ENCODE measurements at regions not wholly inside any gene's neighbourhood (a gene's known extent, or its start where the extent isn't known, plus 50 kb on each side); places are given as distances from the start of the nearest gene placed in this dataset.

- H3K36me3 ChIP-seq (ENCODE audit: control insufficient read depth, insufficient read depth, low read length) = no peaks in the 10 kb centered on the region
- H3K4me3 ChIP-seq (replicated peaks; ENCODE audit: low read depth, low read length) = no peak overlapping the region
- no peaks in the 10 kb centered on the region for H3K27me3 ChIP-seq (replicated peaks; ENCODE audit: control insufficient read depth, insufficient read depth, low read length)
- TF ChIP-seq CTCF (IDR thresholded peaks at IDR 0.05; ENCODE audit: insufficient read depth, low read length, poor library complexity, severe bottlenecking) = no peak
- no peak for DNase-seq (ENCODE audit: extremely low read depth, insufficient read length)
Observed at GRCh38 chr4:114226968-114227760, 247.7 kb upstream of the ARSJ start.

GRCh38 chr4:114229706-114230105, 250.3 kb upstream of the ARSJ start:
- DNase-seq (ENCODE audit: extremely low read depth, insufficient read length) = no peak
- H3K27me3 ChIP-seq (replicated peaks; ENCODE audit: control insufficient read depth, insufficient read depth, low read length) = no peaks in the 10 kb centered on the region
- no peak for TF ChIP-seq CTCF (IDR thresholded peaks at IDR 0.05; ENCODE audit: insufficient read depth, low read length, poor library complexity, severe bottlenecking)
- H3K4me3 ChIP-seq (replicated peaks; ENCODE audit: low read depth, low read length) = no peak overlapping the region
- H3K36me3 ChIP-seq (ENCODE audit: control insufficient read depth, insufficient read depth, low read length) = no peaks in the 10 kb centered on the region

- no peaks in the 10 kb centered on the region for H3K36me3 ChIP-seq (ENCODE audit: control insufficient read depth, insufficient read depth, low read length)
- TF ChIP-seq CTCF (IDR thresholded peaks at IDR 0.05; ENCODE audit: insufficient read depth, low read length, poor library complexity, severe bottlenecking) = no peak
- no peaks in the 10 kb centered on the region for H3K27me3 ChIP-seq (replicated peaks; ENCODE audit: control insufficient read depth, insufficient read depth, low read length)
- no peak overlapping the region for H3K4me3 ChIP-seq (replicated peaks; ENCODE audit: low read depth, low read length)
- DNase-seq (ENCODE audit: extremely low read depth, insufficient read length) = no peak
Observed at GRCh38 chr4:114236171-114236769, 256.8 kb upstream of the ARSJ start.

GRCh38 chr4:114237997-114238396, 258.6 kb upstream of the ARSJ start:
- no peak for DNase-seq (ENCODE audit: extremely low read depth, insufficient read length)
- H3K27me3 ChIP-seq (replicated peaks; ENCODE audit: control insufficient read depth, insufficient read depth, low read length) = no peaks in the 10 kb centered on the region
- H3K4me3 ChIP-seq (replicated peaks; ENCODE audit: low read depth, low read length) = no peak overlapping the region
- TF ChIP-seq CTCF (IDR thresholded peaks at IDR 0.05; ENCODE audit: insufficient read depth, low read length, poor library complexity, severe bottlenecking) = no peak
- no peaks in the 10 kb centered on the region for H3K36me3 ChIP-seq (ENCODE audit: control insufficient read depth, insufficient read depth, low read length)

GRCh38 chr4:114249561-114249960, 270.1 kb upstream of the ARSJ start:
- no peak for DNase-seq (ENCODE audit: extremely low read depth, insufficient read length)
- no peak for TF ChIP-seq CTCF (IDR thresholded peaks at IDR 0.05; ENCODE audit: insufficient read depth, low read length, poor library complexity, severe bottlenecking)
- Histone ChIP-seq H3K36me3 (ENCODE audit: control insufficient read depth, insufficient read depth, low read length) (no peaks in the 10 kb centered on the region), H3K4me3 (replicated peaks; ENCODE audit: low read depth, low read length) (no peak overlapping the region), H3K27me3 (replicated peaks; ENCODE audit: control insufficient read depth, insufficient read depth, low read length) (no peaks in the 10 kb centered on the region)
